ENCODE measurements at regions not wholly inside any gene's neighbourhood (a gene's known extent, or its start where the extent isn't known, plus 50 kb on each side); places are given as distances from the start of the nearest gene placed in this dataset.

- TF ChIP-seq CTCF (IDR thresholded peaks at IDR 0.05) (no peak), POLR2AphosphoS5 (IDR thresholded peaks at IDR 0.05) (no peak), EP300 (IDR thresholded peaks at IDR 0.05) (no peak), POLR2A (IDR thresholded peaks at IDR 0.05) (no peak)
Measured at GRCh38 chr1:83709662-83710061, 289.3 kb downstream of the TTLL7 start.

Measured in suprapubic skin (tissue), 4 donors.